Neural cell (in vitro differentiated cells): ENCODE measurements at regions not wholly inside any gene's neighbourhood (a gene's known extent, or its start where the extent isn't known, plus 50 kb on each side); places are given as distances from the start of the nearest gene placed in this dataset.

ENCODE experiments used
- H2AFZ ChIP-seq: fragments of 200-600, 300-800 bp; sonication (generic), shearing (Covaris generic); 2 replicates; pipeline ENCODE4 v1.6.0; 2014; ENCODE audit warnings: low read depth, mild to moderate bottlenecking, antibody characterized with exemption, low read length, moderate library complexity
- H3F3A ChIP-seq: fragments of 200-600 bp; shearing (Covaris generic); 2 replicates; pipeline ENCODE4 v1.6.1; 2016; ENCODE audit warnings: mild to moderate bottlenecking, moderate library complexity, mixed read lengths, antibody characterized with exemption, low read length; ENCODE audit not compliant: insufficient read depth, poor library complexity, severe bottlenecking
- H3K27ac ChIP-seq: fragments of 200-600, 300-800 bp; sonication (generic), shearing (Covaris generic); 2 replicates; pipeline ENCODE4 v1.5.1; 2014; ENCODE audit warnings: mild to moderate bottlenecking, low read length, moderate library complexity
- H3K27me3 ChIP-seq: fragments of 300-800, 200-600 bp; sonication (generic), shearing (Covaris generic); 2 replicates; pipeline ENCODE4 v1.6.0; 2014; ENCODE audit warnings: mild to moderate bottlenecking, low read depth, low read length, moderate library complexity; ENCODE audit not compliant: insufficient read depth
- H3K36me3 ChIP-seq: fragments of 300-800, 200-600 bp; sonication (generic), shearing (Covaris generic); 2 replicates; pipeline ENCODE4 v1.5.1; 2014; ENCODE audit warnings: mild to moderate bottlenecking, antibody characterized with exemption, low read length, moderate library complexity; ENCODE audit not compliant: insufficient read depth
- H3K4me2 ChIP-seq: fragments of 300-800, 200-600 bp; sonication (generic), shearing (Covaris generic); 2 replicates; pipeline ENCODE4 v1.6.0; 2014; ENCODE audit warnings: mild to moderate bottlenecking, low read length
- H3K4me3 ChIP-seq: fragments of 300-800, 200-600 bp; sonication (generic), shearing (Covaris generic); 2 replicates; pipeline ENCODE4 v1.5.1; 2014; ENCODE audit warnings: mild to moderate bottlenecking, low read length, moderate library complexity
- H3K79me2 ChIP-seq: fragments of 200-600 bp; shearing (Covaris generic); replicated peaks from 2 replicates; pipeline ENCODE4 v1.6.0; 2014; ENCODE audit warnings: mild to moderate bottlenecking, low read length, moderate library complexity; ENCODE audit not compliant: insufficient read depth
- H3K9ac ChIP-seq: fragments of 300-800, 200-600 bp; sonication (generic), shearing (Covaris generic); 2 replicates; pipeline ENCODE4 v1.6.1; 2016; ENCODE audit warnings: mild to moderate bottlenecking, low read length, mixed read lengths
- H3K9me2 ChIP-seq: fragments of 200-600 bp; shearing (Covaris generic); 2 replicates; pipeline ENCODE4 v1.6.1; 2016; ENCODE audit warnings: mild to moderate bottlenecking, low read length, mixed read lengths; ENCODE audit not compliant: insufficient read depth
- H3K9me3 ChIP-seq: fragments of 200-600, 300-800 bp; sonication (generic), shearing (Covaris generic); 2 replicates; pipeline ENCODE4 v1.6.1; 2016; ENCODE audit warnings: mild to moderate bottlenecking, mixed run types, low read length, moderate library complexity, mixed read lengths
- H4K20me1 ChIP-seq: fragments of 200-600 bp; shearing (Covaris generic); 2 replicates; pipeline ENCODE4 v1.6.1; 2016; ENCODE audit warnings: mild to moderate bottlenecking, mixed run types; ENCODE audit not compliant: insufficient read depth
- EP300 ChIP-seq: fragments of 450-650 bp; conservative IDR thresholded peaks from 2 replicates; pipeline ENCODE4 v1.6.1; 2014; ENCODE audit warnings: antibody characterized with exemption, mild to moderate bottlenecking, moderate library complexity; ENCODE audit not compliant: poor library complexity, severe bottlenecking
- EZH2 ChIP-seq: fragments of 200-600, 300-800 bp; shearing (Covaris generic), sonication (generic); IDR thresholded peaks from 2 replicates; pipeline ENCODE4 v1.6.1; 2014; ENCODE audit warnings: antibody characterized with exemption, low read length, borderline replicate concordance, mild to moderate bottlenecking; ENCODE audit not compliant: insufficient read depth, poor library complexity, severe bottlenecking
- MXI1 ChIP-seq: fragments of 450-650 bp; conservative IDR thresholded peaks from 2 replicates; pipeline ENCODE4 v1.6.1; 2014; ENCODE audit warnings: antibody characterized with exemption, mild to moderate bottlenecking; ENCODE audit not compliant: poor library complexity, severe bottlenecking
- POLR2AphosphoS5 ChIP-seq: IDR thresholded peaks from 2 replicates; pipeline ENCODE4 v1.6.1; 2012
- RAD21 ChIP-seq: fragments of 450-650 bp; conservative IDR thresholded peaks from 2 replicates; pipeline ENCODE4 v1.6.1; 2014; ENCODE audit warnings: antibody characterized with exemption, mild to moderate bottlenecking, moderate library complexity
- SMC3 ChIP-seq: fragments of 450-650 bp; conservative IDR thresholded peaks from 2 replicates; pipeline ENCODE4 v1.6.1; 2014; ENCODE audit warnings: antibody characterized with exemption, mild to moderate bottlenecking, moderate library complexity; ENCODE audit not compliant: poor library complexity
- TAF1 ChIP-seq: IDR thresholded peaks from 2 replicates; pipeline ENCODE4 v1.6.1; 2012; ENCODE audit warnings: low read depth
- TF ChIP-seq, protein P1 (sequence below): IDR thresholded peaks from 2 replicates; pipeline ENCODE4 v1.6.1; 2012; ENCODE audit warnings: borderline replicate concordance
- TF ChIP-seq, protein P2 (sequence below): fragments of 450-650 bp; IDR thresholded peaks from 2 replicates; pipeline ENCODE4 v1.5.1; 2014; ENCODE audit warnings: antibody characterized with exemption, mild to moderate bottlenecking, moderate library complexity; ENCODE audit not compliant: poor library complexity, severe bottlenecking

DNA sequence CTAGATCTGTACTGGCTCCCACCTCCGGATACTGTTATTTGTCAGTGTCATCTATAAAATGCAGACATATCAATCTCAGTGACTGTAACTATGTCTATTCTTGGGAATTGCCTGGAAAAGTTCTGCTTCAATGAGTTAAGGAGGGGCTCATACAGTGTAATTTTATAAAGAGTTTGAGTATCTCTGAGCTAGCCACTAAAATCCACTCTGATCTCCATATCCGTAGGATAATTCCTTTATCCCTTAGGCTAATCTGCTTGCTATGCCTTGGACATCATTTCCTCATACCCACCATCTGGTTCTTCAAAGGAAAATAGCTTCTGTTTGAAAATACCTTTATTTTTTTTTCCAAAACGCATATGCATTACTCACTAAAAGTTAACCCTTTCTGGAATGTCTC lies 863.2 kb downstream of the SUCLG1 start:
- no peaks in the 10 kb centered on the region for H3F3A ChIP-seq
- H3K27me3 ChIP-seq, result no peaks in the 10 kb centered on the region
- no peak overlapping the region for H3K27ac ChIP-seq
- H2AFZ ChIP-seq, result no peak overlapping the region
- no peaks in the 10 kb centered on the region for H4K20me1 ChIP-seq
- H3K9me2 ChIP-seq, result no peaks in the 10 kb centered on the region
- no peaks in the 10 kb centered on the region for H3K36me3 ChIP-seq
- H3K4me2 ChIP-seq, result no peak overlapping the region
- TF ChIP-seq EZH2 (no peak), SMC3 (no peak), TAF1 (no peak), EP300 (no peak), MXI1 (no peak), RAD21 (no peak), POLR2AphosphoS5 (no peak)
- TF ChIP-seq, protein P1, sequence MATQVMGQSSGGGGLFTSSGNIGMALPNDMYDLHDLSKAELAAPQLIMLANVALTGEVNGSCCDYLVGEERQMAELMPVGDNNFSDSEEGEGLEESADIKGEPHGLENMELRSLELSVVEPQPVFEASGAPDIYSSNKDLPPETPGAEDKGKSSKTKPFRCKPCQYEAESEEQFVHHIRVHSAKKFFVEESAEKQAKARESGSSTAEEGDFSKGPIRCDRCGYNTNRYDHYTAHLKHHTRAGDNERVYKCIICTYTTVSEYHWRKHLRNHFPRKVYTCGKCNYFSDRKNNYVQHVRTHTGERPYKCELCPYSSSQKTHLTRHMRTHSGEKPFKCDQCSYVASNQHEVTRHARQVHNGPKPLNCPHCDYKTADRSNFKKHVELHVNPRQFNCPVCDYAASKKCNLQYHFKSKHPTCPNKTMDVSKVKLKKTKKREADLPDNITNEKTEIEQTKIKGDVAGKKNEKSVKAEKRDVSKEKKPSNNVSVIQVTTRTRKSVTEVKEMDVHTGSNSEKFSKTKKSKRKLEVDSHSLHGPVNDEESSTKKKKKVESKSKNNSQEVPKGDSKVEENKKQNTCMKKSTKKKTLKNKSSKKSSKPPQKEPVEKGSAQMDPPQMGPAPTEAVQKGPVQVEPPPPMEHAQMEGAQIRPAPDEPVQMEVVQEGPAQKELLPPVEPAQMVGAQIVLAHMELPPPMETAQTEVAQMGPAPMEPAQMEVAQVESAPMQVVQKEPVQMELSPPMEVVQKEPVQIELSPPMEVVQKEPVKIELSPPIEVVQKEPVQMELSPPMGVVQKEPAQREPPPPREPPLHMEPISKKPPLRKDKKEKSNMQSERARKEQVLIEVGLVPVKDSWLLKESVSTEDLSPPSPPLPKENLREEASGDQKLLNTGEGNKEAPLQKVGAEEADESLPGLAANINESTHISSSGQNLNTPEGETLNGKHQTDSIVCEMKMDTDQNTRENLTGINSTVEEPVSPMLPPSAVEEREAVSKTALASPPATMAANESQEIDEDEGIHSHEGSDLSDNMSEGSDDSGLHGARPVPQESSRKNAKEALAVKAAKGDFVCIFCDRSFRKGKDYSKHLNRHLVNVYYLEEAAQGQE, result no peak
- TF ChIP-seq, protein P2, sequence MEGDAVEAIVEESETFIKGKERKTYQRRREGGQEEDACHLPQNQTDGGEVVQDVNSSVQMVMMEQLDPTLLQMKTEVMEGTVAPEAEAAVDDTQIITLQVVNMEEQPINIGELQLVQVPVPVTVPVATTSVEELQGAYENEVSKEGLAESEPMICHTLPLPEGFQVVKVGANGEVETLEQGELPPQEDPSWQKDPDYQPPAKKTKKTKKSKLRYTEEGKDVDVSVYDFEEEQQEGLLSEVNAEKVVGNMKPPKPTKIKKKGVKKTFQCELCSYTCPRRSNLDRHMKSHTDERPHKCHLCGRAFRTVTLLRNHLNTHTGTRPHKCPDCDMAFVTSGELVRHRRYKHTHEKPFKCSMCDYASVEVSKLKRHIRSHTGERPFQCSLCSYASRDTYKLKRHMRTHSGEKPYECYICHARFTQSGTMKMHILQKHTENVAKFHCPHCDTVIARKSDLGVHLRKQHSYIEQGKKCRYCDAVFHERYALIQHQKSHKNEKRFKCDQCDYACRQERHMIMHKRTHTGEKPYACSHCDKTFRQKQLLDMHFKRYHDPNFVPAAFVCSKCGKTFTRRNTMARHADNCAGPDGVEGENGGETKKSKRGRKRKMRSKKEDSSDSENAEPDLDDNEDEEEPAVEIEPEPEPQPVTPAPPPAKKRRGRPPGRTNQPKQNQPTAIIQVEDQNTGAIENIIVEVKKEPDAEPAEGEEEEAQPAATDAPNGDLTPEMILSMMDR, result no peak
- H3K9ac ChIP-seq, result no peak overlapping the region
- H3K9me3 ChIP-seq, result no peaks in the 10 kb centered on the region
- no peak overlapping the region for H3K4me3 ChIP-seq
- no peaks in the 10 kb centered on the region for H3K79me2 ChIP-seq

DNA sequence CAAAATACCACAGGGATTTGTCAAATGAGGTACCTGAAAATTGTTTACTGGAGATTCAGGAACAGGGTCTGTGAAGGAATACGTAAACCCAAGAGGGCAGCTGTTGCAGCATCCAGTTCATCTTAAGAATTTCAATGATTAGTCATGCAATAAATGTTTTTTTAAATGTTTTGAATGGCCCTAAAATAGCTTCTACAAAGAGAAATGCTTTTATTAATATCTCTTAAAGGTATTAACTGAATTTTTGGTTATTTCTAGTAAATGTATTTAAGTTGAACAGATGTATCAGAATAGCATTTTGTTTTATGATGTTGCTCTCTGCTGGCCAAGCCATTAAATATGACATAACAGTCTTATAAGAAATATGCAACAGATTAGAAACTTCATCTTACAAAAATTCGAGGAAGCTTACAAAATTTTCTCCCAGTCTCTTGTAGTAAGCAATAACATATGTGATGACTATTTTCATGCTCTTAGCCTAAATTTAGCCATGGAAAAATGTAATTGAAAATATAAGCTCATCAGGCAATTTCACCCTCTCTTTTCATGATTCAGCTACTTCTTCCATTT lies 863.9 kb downstream of the SUCLG1 start:
- no peak for TF ChIP-seq EZH2
- no peak for TF ChIP-seq TAF1
- TF ChIP-seq RAD21, result peak; percentile 23
- TF ChIP-seq SMC3, result no peak
- TF ChIP-seq, protein P2, result peak; percentile 13
- no peak for TF ChIP-seq EP300
- Histone ChIP-seq H4K20me1 (no peaks in the 10 kb centered on the region), H3K9me2 (no peaks in the 10 kb centered on the region), H3F3A (no peaks in the 10 kb centered on the region), H3K27ac (no peak overlapping the region), H3K27me3 (no peaks in the 10 kb centered on the region), H3K4me2 (no peak overlapping the region), H3K9ac (no peak overlapping the region), H3K36me3 (no peaks in the 10 kb centered on the region), H2AFZ (no peak overlapping the region), H3K79me2 (no peaks in the 10 kb centered on the region), H3K9me3 (no peaks in the 10 kb centered on the region), H3K4me3 (no peak overlapping the region)
